ENCODE measurements at regions not wholly inside any gene's neighbourhood (a gene's known extent, or its start where the extent isn't known, plus 50 kb on each side); places are given as distances from the start of the nearest gene placed in this dataset.

DNA sequence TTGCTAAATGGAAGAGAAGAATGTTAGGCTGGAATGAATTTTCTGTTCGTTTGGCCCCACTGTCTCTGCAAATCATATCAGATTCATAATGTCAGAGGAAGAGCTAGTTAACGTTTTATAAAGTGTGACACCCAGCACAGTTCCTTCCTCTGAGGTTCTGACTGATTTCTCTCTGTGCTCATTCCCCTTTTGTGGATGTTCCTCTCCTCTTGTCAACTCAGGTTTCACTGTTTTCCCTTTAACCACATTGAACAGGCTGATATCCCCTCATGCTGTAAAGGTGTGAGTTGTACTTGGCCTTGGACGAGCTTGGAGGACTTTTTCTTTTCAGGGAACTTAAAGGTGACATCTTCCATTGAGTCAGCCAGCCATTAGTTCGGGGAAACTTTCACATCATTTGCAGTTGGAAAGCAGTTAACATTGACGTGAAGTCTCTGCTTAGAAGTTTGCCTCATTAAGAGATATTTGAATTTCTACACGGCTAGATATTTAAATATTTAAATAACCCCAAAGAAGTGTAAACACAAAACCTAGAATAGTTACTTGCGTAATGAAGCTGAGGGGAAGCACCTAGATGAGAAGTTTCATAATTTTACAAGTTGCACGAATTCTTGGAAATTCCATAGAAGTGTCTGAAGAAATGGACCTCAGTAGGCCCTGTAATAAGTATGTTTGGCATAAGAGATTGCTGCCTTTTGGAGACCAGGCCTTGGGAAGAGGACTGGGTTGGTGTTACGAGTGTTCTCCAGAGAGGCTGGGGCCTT lies 101.5 kb upstream of the EGR2 start:
- Histone ChIP-seq H3K4me2 (ENCODE audit: low read depth, low read length) (no peak overlapping the region), H2AK9ac (replicated peaks; ENCODE audit: low read depth, low read length, poor library complexity) (no peak overlapping the region), H2AFZ (replicated peaks; ENCODE audit: low read length, poor library complexity) (no peak overlapping the region), H3K14ac (replicated peaks; ENCODE audit: low read depth, low read length) (no peak overlapping the region), H3K4me3 (ENCODE audit: insufficient read depth, low read depth, low read length) (no peak overlapping the region), H4K20me1 (ENCODE audit: insufficient read depth, low read length) (no peaks in the 10 kb centered on the region), H3K18ac (ENCODE audit: low read depth, low read length) (no peak overlapping the region), H3K79me1 (ENCODE audit: low read depth in 1 of 2, low read length in 2 of 2) (no peaks in the 10 kb centered on the region), H3K4me1 (ENCODE audit: control insufficient read depth, insufficient read depth, low read length) (no peaks in the 10 kb centered on the region), H3K27ac (ENCODE audit: insufficient read depth, low read length) (no peak overlapping the region), H3K23ac (ENCODE audit: low read depth, low read length) (no peak overlapping the region), H2AK5ac (ENCODE audit: low read depth, low read length) (no peak overlapping the region), H2BK20ac (ENCODE audit: low read depth, low read length) (no peak overlapping the region), H3K9me1 (ENCODE audit: insufficient read depth, low read length) (no peaks in the 10 kb centered on the region), H2BK15ac (ENCODE audit: low read depth, low read length) (no peak overlapping the region), H3K4ac (ENCODE audit: low read depth, low read length) (no peak overlapping the region), H3K9me3 (ENCODE audit: control insufficient read depth, insufficient read depth, low read length) (no peaks in the 10 kb centered on the region), H4K5ac (ENCODE audit: low read depth, low read length) (no peak overlapping the region), H4K8ac (ENCODE audit: low read depth in 2 of 2, low read length in 2 of 2) (no peak overlapping the region), H3K27me3 (ENCODE audit: control insufficient read depth, insufficient read depth, low read length) (no peaks in the 10 kb centered on the region; the same call in 1 of the 2 replicates), H3K36me3 (ENCODE audit: control insufficient read depth, insufficient read depth, low read length) (no peaks in the 10 kb centered on the region), H3K9ac (ENCODE audit: low read depth, low read length) (no peak overlapping the region), H3K56ac (ENCODE audit: extremely low read depth, insufficient read depth, low read length) (no peak overlapping the region), H2BK120ac (ENCODE audit: low read depth, low read length) (no peak overlapping the region), H4K91ac (ENCODE audit: insufficient read depth, low read depth, low read length) (no peak overlapping the region), H2BK5ac (ENCODE audit: low read depth, low read length, poor library complexity, severe bottlenecking) (no peak overlapping the region)
- no peak for TF ChIP-seq RAD21 (IDR thresholded peaks at IDR 0.05; ENCODE audit: low read length)
- TF ChIP-seq, protein P1, sequence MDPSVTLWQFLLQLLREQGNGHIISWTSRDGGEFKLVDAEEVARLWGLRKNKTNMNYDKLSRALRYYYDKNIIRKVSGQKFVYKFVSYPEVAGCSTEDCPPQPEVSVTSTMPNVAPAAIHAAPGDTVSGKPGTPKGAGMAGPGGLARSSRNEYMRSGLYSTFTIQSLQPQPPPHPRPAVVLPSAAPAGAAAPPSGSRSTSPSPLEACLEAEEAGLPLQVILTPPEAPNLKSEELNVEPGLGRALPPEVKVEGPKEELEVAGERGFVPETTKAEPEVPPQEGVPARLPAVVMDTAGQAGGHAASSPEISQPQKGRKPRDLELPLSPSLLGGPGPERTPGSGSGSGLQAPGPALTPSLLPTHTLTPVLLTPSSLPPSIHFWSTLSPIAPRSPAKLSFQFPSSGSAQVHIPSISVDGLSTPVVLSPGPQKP (IDR thresholded peaks at IDR 0.05; ENCODE audit: borderline replicate concordance, low read depth, low read length): no peak
- no peak for TF ChIP-seq CEBPB (IDR thresholded peaks at IDR 0.05; ENCODE audit: low read depth, low read length)
- no peak for TF ChIP-seq NFE2L2 (IDR thresholded peaks at IDR 0.05; ENCODE audit: low read depth, low read length)
- TF ChIP-seq MXI1 (IDR thresholded peaks at IDR 0.05; ENCODE audit: borderline replicate concordance, low read depth, low read length): no peak
- no peak for TF ChIP-seq BHLHE40 (IDR thresholded peaks at IDR 0.05; ENCODE audit: low read depth, low read length)
- no peak for TF ChIP-seq USF2 (IDR thresholded peaks at IDR 0.05; ENCODE audit: low read depth, low read length)
- TF ChIP-seq, protein P2, sequence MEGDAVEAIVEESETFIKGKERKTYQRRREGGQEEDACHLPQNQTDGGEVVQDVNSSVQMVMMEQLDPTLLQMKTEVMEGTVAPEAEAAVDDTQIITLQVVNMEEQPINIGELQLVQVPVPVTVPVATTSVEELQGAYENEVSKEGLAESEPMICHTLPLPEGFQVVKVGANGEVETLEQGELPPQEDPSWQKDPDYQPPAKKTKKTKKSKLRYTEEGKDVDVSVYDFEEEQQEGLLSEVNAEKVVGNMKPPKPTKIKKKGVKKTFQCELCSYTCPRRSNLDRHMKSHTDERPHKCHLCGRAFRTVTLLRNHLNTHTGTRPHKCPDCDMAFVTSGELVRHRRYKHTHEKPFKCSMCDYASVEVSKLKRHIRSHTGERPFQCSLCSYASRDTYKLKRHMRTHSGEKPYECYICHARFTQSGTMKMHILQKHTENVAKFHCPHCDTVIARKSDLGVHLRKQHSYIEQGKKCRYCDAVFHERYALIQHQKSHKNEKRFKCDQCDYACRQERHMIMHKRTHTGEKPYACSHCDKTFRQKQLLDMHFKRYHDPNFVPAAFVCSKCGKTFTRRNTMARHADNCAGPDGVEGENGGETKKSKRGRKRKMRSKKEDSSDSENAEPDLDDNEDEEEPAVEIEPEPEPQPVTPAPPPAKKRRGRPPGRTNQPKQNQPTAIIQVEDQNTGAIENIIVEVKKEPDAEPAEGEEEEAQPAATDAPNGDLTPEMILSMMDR (conservative IDR thresholded peaks at IDR 0.05; ENCODE audit: low read depth, low read length): no peak
- POLR2A ChIA-PET (ENCODE audit: unreplicated experiment): no interaction called here
- no peak for ATAC-seq (ENCODE audit: low read depth)
- DNase-seq: no peak
- 75% methylated on average over 1 of the region's 9 CpGs; no CpG with 5 or more reads in 1 of the 2 experiments for WGBS, 2 experiments (ENCODE audit: extremely low coverage in 2 of 2, insufficient read length in 1 of 2)
- CTCF ChIA-PET: no interaction called here
- dilution Hi-C loops (cut with HindIII; ENCODE audit: low sequenced_read_pairs, unreplicated experiment) (no loop called here), in situ Hi-C loops (cut with MboI; ENCODE audit: low sequenced_read_pairs) (no loop called here), intact Hi-C loops (cut with micrococcal nuclease) (no loop called here)
- BruUV-seq (replicated peaks): no TSS peak

All from IMR-90 (cell line).